ENCODE measurements at regions not wholly inside any gene's neighbourhood (a gene's known extent, or its start where the extent isn't known, plus 50 kb on each side); places are given as distances from the start of the nearest gene placed in this dataset.

- H3K27me3 Mint-ChIP-seq (ENCODE audit: low read depth), result no peaks in the 10 kb centered on the region
- H3K4me3 Mint-ChIP-seq, result no peak overlapping the region
- H3K9me3 Mint-ChIP-seq, result no peaks in the 10 kb centered on the region
- H3K36me3 Mint-ChIP-seq (ENCODE audit: low read depth), result no peaks in the 10 kb centered on the region
- H3K27ac Mint-ChIP-seq, result no peak overlapping the region
- no peaks in the 10 kb centered on the region for H3K4me1 Mint-ChIP-seq (ENCODE audit: low read depth)
Measured at GRCh38 chr3:178446059-178446458, 90.2 kb upstream of the KCNMB2 start.

- H3K4me1 Mint-ChIP-seq (ENCODE audit: low read depth), result no peaks in the 10 kb centered on the region
- H3K27ac Mint-ChIP-seq, result no peak overlapping the region
- H3K9me3 Mint-ChIP-seq, result no peaks in the 10 kb centered on the region
- H3K4me3 Mint-ChIP-seq, result no peak overlapping the region
- no peaks in the 10 kb centered on the region for H3K27me3 Mint-ChIP-seq (ENCODE audit: low read depth)
- no peaks in the 10 kb centered on the region for H3K36me3 Mint-ChIP-seq (ENCODE audit: low read depth)
Measured at GRCh38 chr3:178450476-178450875, 85.8 kb upstream of the KCNMB2 start.

GRCh38 chr3:178451799-178452198 is 84.4 kb upstream of the KCNMB2 start:
- no peaks in the 10 kb centered on the region for H3K9me3 Mint-ChIP-seq
- H3K4me3 Mint-ChIP-seq, result no peak overlapping the region
- H3K36me3 Mint-ChIP-seq (ENCODE audit: low read depth), result no peaks in the 10 kb centered on the region
- no peaks in the 10 kb centered on the region for H3K4me1 Mint-ChIP-seq (ENCODE audit: low read depth)
- no peaks in the 10 kb centered on the region for H3K27me3 Mint-ChIP-seq (ENCODE audit: low read depth)
- no peak overlapping the region for H3K27ac Mint-ChIP-seq

- Mint-ChIP-seq H3K36me3 (ENCODE audit: low read depth) (no peaks in the 10 kb centered on the region), H3K27ac (no peak overlapping the region), H3K27me3 (ENCODE audit: low read depth) (no peaks in the 10 kb centered on the region), H3K4me3 (no peak overlapping the region), H3K4me1 (ENCODE audit: low read depth) (no peaks in the 10 kb centered on the region), H3K9me3 (no peaks in the 10 kb centered on the region)
Measured at GRCh38 chr3:178454726-178455125, 81.5 kb upstream of the KCNMB2 start.

GRCh38 chr3:178455226-178455625 is 81.0 kb upstream of the KCNMB2 start:
- Mint-ChIP-seq H3K4me3 (no peak overlapping the region), H3K36me3 (ENCODE audit: low read depth) (no peaks in the 10 kb centered on the region), H3K4me1 (ENCODE audit: low read depth) (no peaks in the 10 kb centered on the region), H3K27ac (no peak overlapping the region), H3K9me3 (no peaks in the 10 kb centered on the region), H3K27me3 (ENCODE audit: low read depth) (no peaks in the 10 kb centered on the region)

- Mint-ChIP-seq H3K9me3 (no peaks in the 10 kb centered on the region), H3K4me3 (no peak overlapping the region), H3K27ac (no peak overlapping the region), H3K27me3 (ENCODE audit: low read depth) (no peaks in the 10 kb centered on the region), H3K4me1 (ENCODE audit: low read depth) (no peaks in the 10 kb centered on the region), H3K36me3 (ENCODE audit: low read depth) (no peaks in the 10 kb centered on the region)
Measured at GRCh38 chr3:178455946-178456345, 80.3 kb upstream of the KCNMB2 start.

GRCh38 chr3:178456621-178457285 is 79.5 kb upstream of the KCNMB2 start:
- Mint-ChIP-seq H3K9me3 (no peaks in the 10 kb centered on the region), H3K4me3 (no peak overlapping the region), H3K27me3 (ENCODE audit: low read depth) (no peaks in the 10 kb centered on the region)

GRCh38 chr3:178457511-178457910 is 78.7 kb upstream of the KCNMB2 start:
- Mint-ChIP-seq H3K4me1 (ENCODE audit: low read depth) (no peaks in the 10 kb centered on the region), H3K36me3 (ENCODE audit: low read depth) (no peaks in the 10 kb centered on the region), H3K4me3 (no peak overlapping the region), H3K27me3 (ENCODE audit: low read depth) (no peaks in the 10 kb centered on the region), H3K27ac (no peak overlapping the region), H3K9me3 (no peaks in the 10 kb centered on the region)

More at GRCh38 chr3:178456621-178457285, 79.5 kb upstream of the KCNMB2 start:
- Mint-ChIP-seq H3K27ac (no peak overlapping the region), H3K36me3 (ENCODE audit: low read depth) (no peaks in the 10 kb centered on the region), H3K4me1 (ENCODE audit: low read depth) (no peaks in the 10 kb centered on the region)

- Mint-ChIP-seq H3K27ac (no peak overlapping the region), H3K4me1 (ENCODE audit: low read depth) (no peaks in the 10 kb centered on the region), H3K4me3 (no peak overlapping the region), H3K36me3 (ENCODE audit: low read depth) (no peaks in the 10 kb centered on the region), H3K9me3 (no peaks in the 10 kb centered on the region), H3K27me3 (ENCODE audit: low read depth) (no peaks in the 10 kb centered on the region)
Measured at GRCh38 chr3:178458313-178459037, 77.8 kb upstream of the KCNMB2 start.

GRCh38 chr3:178459038-178459410 is 77.2 kb upstream of the KCNMB2 start:
- Mint-ChIP-seq H3K27me3 (ENCODE audit: low read depth) (no peaks in the 10 kb centered on the region), H3K4me3 (no peak overlapping the region), H3K36me3 (ENCODE audit: low read depth) (no peaks in the 10 kb centered on the region), H3K9me3 (no peaks in the 10 kb centered on the region), H3K4me1 (ENCODE audit: low read depth) (no peaks in the 10 kb centered on the region), H3K27ac (no peak overlapping the region)

GRCh38 chr3:178465260-178466180 is 70.7 kb upstream of the KCNMB2 start:
- Mint-ChIP-seq H3K36me3 (ENCODE audit: low read depth) (no peaks in the 10 kb centered on the region), H3K4me1 (ENCODE audit: low read depth) (no peaks in the 10 kb centered on the region), H3K4me3 (no peak overlapping the region), H3K27ac (no peak overlapping the region), H3K27me3 (ENCODE audit: low read depth) (no peaks in the 10 kb centered on the region), H3K9me3 (no peaks in the 10 kb centered on the region)

- no peaks in the 10 kb centered on the region for H3K4me1 Mint-ChIP-seq (ENCODE audit: low read depth)
- H3K36me3 Mint-ChIP-seq (ENCODE audit: low read depth), result no peaks in the 10 kb centered on the region
- no peaks in the 10 kb centered on the region for H3K27me3 Mint-ChIP-seq (ENCODE audit: low read depth)
- no peaks in the 10 kb centered on the region for H3K9me3 Mint-ChIP-seq
- no peak overlapping the region for H3K4me3 Mint-ChIP-seq
- no peak overlapping the region for H3K27ac Mint-ChIP-seq
Measured at GRCh38 chr3:178472941-178473340, 63.3 kb upstream of the KCNMB2 start.

- no peaks in the 10 kb centered on the region for H3K36me3 Mint-ChIP-seq (ENCODE audit: low read depth)
- no peaks in the 10 kb centered on the region for H3K27me3 Mint-ChIP-seq (ENCODE audit: low read depth)
- no peak overlapping the region for H3K27ac Mint-ChIP-seq
- no peaks in the 10 kb centered on the region for H3K9me3 Mint-ChIP-seq
- H3K4me3 Mint-ChIP-seq, result no peak overlapping the region
- H3K4me1 Mint-ChIP-seq (ENCODE audit: low read depth), result no peaks in the 10 kb centered on the region
Measured at GRCh38 chr3:178474526-178474925, 61.7 kb upstream of the KCNMB2 start.

GRCh38 chr3:178475062-178475461 is 61.2 kb upstream of the KCNMB2 start:
- H3K27ac Mint-ChIP-seq, result no peak overlapping the region
- H3K9me3 Mint-ChIP-seq, result no peaks in the 10 kb centered on the region

GRCh38 chr3:178476886-178477285 is 59.4 kb upstream of the KCNMB2 start:
- no peaks in the 10 kb centered on the region for H3K27me3 Mint-ChIP-seq (ENCODE audit: low read depth)
- H3K36me3 Mint-ChIP-seq (ENCODE audit: low read depth), result no peaks in the 10 kb centered on the region
- no peak overlapping the region for H3K27ac Mint-ChIP-seq
- no peak overlapping the region for H3K4me3 Mint-ChIP-seq
- H3K4me1 Mint-ChIP-seq (ENCODE audit: low read depth), result no peaks in the 10 kb centered on the region
- no peaks in the 10 kb centered on the region for H3K9me3 Mint-ChIP-seq

More at GRCh38 chr3:178475062-178475461, 61.2 kb upstream of the KCNMB2 start:
- H3K27me3 Mint-ChIP-seq (ENCODE audit: low read depth), result no peaks in the 10 kb centered on the region
- no peaks in the 10 kb centered on the region for H3K36me3 Mint-ChIP-seq (ENCODE audit: low read depth)
- no peaks in the 10 kb centered on the region for H3K4me1 Mint-ChIP-seq (ENCODE audit: low read depth)
- H3K4me3 Mint-ChIP-seq, result no peak overlapping the region
